ENCODE measurements at regions not wholly inside any gene's neighbourhood (a gene's known extent, or its start where the extent isn't known, plus 50 kb on each side); places are given as distances from the start of the nearest gene placed in this dataset.

- ATAC-seq, result no peak
These were observed 1484.2 kb downstream of the BRD1 start for GRCh38 chr22:48343461-48343860.

GRCh38 chr22:48342732-48343131 is 1484.9 kb downstream of the BRD1 start:
- TF ChIP-seq TCF4 (CRISPR knock-in tag; IDR thresholded peaks at IDR 0.05; ENCODE audit: borderline replicate concordance) (no peak), PATZ1 (CRISPR knock-in tag; IDR thresholded peaks at IDR 0.05; ENCODE audit: borderline replicate concordance) (no peak), TOX (CRISPR knock-in tag; IDR thresholded peaks at IDR 0.05; ENCODE audit: borderline replicate concordance) (no peak), CSRNP3 (CRISPR knock-in tag; IDR thresholded peaks at IDR 0.05) (no peak), CREB5 (CRISPR knock-in tag; IDR thresholded peaks at IDR 0.05; ENCODE audit: low read depth) (no peak), ZNF70 (CRISPR knock-in tag; IDR thresholded peaks at IDR 0.05) (no peak), RARB (CRISPR knock-in tag; IDR thresholded peaks at IDR 0.05) (no peak), SNAI2 (CRISPR knock-in tag; IDR thresholded peaks at IDR 0.05) (no peak), POU6F1 (CRISPR knock-in tag; IDR thresholded peaks at IDR 0.05; ENCODE audit: borderline replicate concordance, low read depth) (no peak), ZNF565 (CRISPR knock-in tag; conservative IDR thresholded peaks at IDR 0.05; ENCODE audit: low read depth) (no peak), ARNTL (CRISPR knock-in tag; IDR thresholded peaks at IDR 0.05; ENCODE audit: borderline replicate concordance, low read depth) (no peak), PPARA (CRISPR knock-in tag; IDR thresholded peaks at IDR 0.05; ENCODE audit: borderline replicate concordance) (no peak), TSHZ2 (CRISPR knock-in tag; IDR thresholded peaks at IDR 0.05) (no peak), ZFP3 (CRISPR knock-in tag; IDR thresholded peaks at IDR 0.05) (no peak)
- ATAC-seq, result no peak

More at GRCh38 chr22:48343461-48343860, 1484.2 kb downstream of the BRD1 start:
- no peak for TF ChIP-seq ESRRG (CRISPR knock-in tag; IDR thresholded peaks at IDR 0.05)
- TF ChIP-seq CSDC2 (CRISPR knock-in tag; IDR thresholded peaks at IDR 0.05), result no peak
- TF ChIP-seq ZFP30 (CRISPR knock-in tag; IDR thresholded peaks at IDR 0.05), result no peak
- no peak for TF ChIP-seq PPARA (CRISPR knock-in tag; IDR thresholded peaks at IDR 0.05; ENCODE audit: borderline replicate concordance)
- TF ChIP-seq SNAI2 (CRISPR knock-in tag; IDR thresholded peaks at IDR 0.05), result no peak
- no peak for TF ChIP-seq ISL1 (CRISPR knock-in tag; IDR thresholded peaks at IDR 0.05)
- TF ChIP-seq OSR1 (CRISPR knock-in tag; IDR thresholded peaks at IDR 0.05), result no peak
- TF ChIP-seq PATZ1 (CRISPR knock-in tag; IDR thresholded peaks at IDR 0.05; ENCODE audit: borderline replicate concordance), result no peak
- no peak for TF ChIP-seq ARNTL (CRISPR knock-in tag; IDR thresholded peaks at IDR 0.05; ENCODE audit: borderline replicate concordance, low read depth)
- TF ChIP-seq ZFP3 (CRISPR knock-in tag; IDR thresholded peaks at IDR 0.05), result no peak
- no peak for TF ChIP-seq BACH2 (CRISPR knock-in tag; IDR thresholded peaks at IDR 0.05; ENCODE audit: borderline replicate concordance)
- TF ChIP-seq ZC3H10 (CRISPR knock-in tag; IDR thresholded peaks at IDR 0.05), result no peak

Measured in SK-N-SH treated with all-trans-retinoic acid at 6 μM for 48 hours (cell line).